T-helper 2 cell treated with Interferon-gamma antibody and Interleukin-4, amounts not matched to agents 5 μg/mL and 100 μg/mL, for 36 hours (primary cell): ENCODE measurements at regions not wholly inside any gene's neighbourhood (a gene's known extent, or its start where the extent isn't known, plus 50 kb on each side); places are given as distances from the start of the nearest gene placed in this dataset.

Experiments
- DNase-seq: peaks from one replicate; pipeline ENCODE4 v3.0.0; 2021; ENCODE audit warnings: low spot score
- H3K27ac Mint-ChIP-seq: one replicate; pipeline ENCODE4 v1.8.0; 2021; ENCODE audit warnings: mild to moderate bottlenecking, mixed read lengths
- H3K27me3 Mint-ChIP-seq: one replicate; pipeline ENCODE4 v1.8.0; 2021; ENCODE audit warnings: low read depth, mixed read lengths
- H3K36me3 Mint-ChIP-seq: one replicate; pipeline ENCODE4 v1.8.0; 2021; ENCODE audit warnings: low read depth, mixed read lengths
- H3K4me1 Mint-ChIP-seq: one replicate; pipeline ENCODE4 v1.8.0; 2021; ENCODE audit warnings: low read depth, mixed read lengths
- H3K4me3 Mint-ChIP-seq: one replicate; pipeline ENCODE4 v1.8.0; 2022; ENCODE audit warnings: mild to moderate bottlenecking, moderate library complexity, mixed read lengths
- H3K9me3 Mint-ChIP-seq: one replicate; pipeline ENCODE4 v1.8.0; 2021; ENCODE audit warnings: mixed read lengths

- no peak overlapping the region for H3K4me3 Mint-ChIP-seq
- H3K27me3 Mint-ChIP-seq, result no peaks in the 10 kb centered on the region
- H3K9me3 Mint-ChIP-seq, result no peaks in the 10 kb centered on the region
- H3K36me3 Mint-ChIP-seq, result no peaks in the 10 kb centered on the region
- DNase-seq, result no peak
- H3K4me1 Mint-ChIP-seq, result no peaks in the 10 kb centered on the region
- no peak overlapping the region for H3K27ac Mint-ChIP-seq
Measured at GRCh38 chr10:129236274-129236691, 230.8 kb upstream of the MGMT start.

- no peak for DNase-seq
- no peaks in the 10 kb centered on the region for H3K4me1 Mint-ChIP-seq
- H3K27me3 Mint-ChIP-seq, result no peaks in the 10 kb centered on the region
- H3K9me3 Mint-ChIP-seq, result no peaks in the 10 kb centered on the region
- no peaks in the 10 kb centered on the region for H3K36me3 Mint-ChIP-seq
- H3K27ac Mint-ChIP-seq, result no peak overlapping the region
- no peak overlapping the region for H3K4me3 Mint-ChIP-seq
Measured at GRCh38 chr10:129241461-129241860, 225.6 kb upstream of the MGMT start.

GRCh38 chr10:129244298-129244697 lies 222.7 kb upstream of the MGMT start:
- Mint-ChIP-seq H3K4me3 (no peak overlapping the region), H3K27me3 (peaks cover 3% of the 10 kb centered on the region)

GRCh38 chr10:129244757-129245156 lies 222.3 kb upstream of the MGMT start:
- H3K36me3 Mint-ChIP-seq, result no peaks in the 10 kb centered on the region
- H3K9me3 Mint-ChIP-seq, result no peaks in the 10 kb centered on the region
- H3K27me3 Mint-ChIP-seq, result peaks cover 3% of the 10 kb centered on the region
- no peaks in the 10 kb centered on the region for H3K4me1 Mint-ChIP-seq
- no peak for DNase-seq
- no peak overlapping the region for H3K27ac Mint-ChIP-seq
- H3K4me3 Mint-ChIP-seq, result no peak overlapping the region

More at GRCh38 chr10:129244298-129244697, 222.7 kb upstream of the MGMT start:
- H3K27ac Mint-ChIP-seq, result no peak overlapping the region
- H3K4me1 Mint-ChIP-seq, result no peaks in the 10 kb centered on the region
- no peak for DNase-seq
- no peaks in the 10 kb centered on the region for H3K36me3 Mint-ChIP-seq
- no peaks in the 10 kb centered on the region for H3K9me3 Mint-ChIP-seq

- no peak for DNase-seq
- Mint-ChIP-seq H3K27ac (no peak overlapping the region), H3K36me3 (no peaks in the 10 kb centered on the region), H3K4me3 (no peak overlapping the region), H3K4me1 (no peaks in the 10 kb centered on the region), H3K9me3 (no peaks in the 10 kb centered on the region), H3K27me3 (no peaks in the 10 kb centered on the region)
Measured at GRCh38 chr10:129253161-129253864, 213.7 kb upstream of the MGMT start.

GRCh38 chr10:129253865-129254179 lies 213.2 kb upstream of the MGMT start:
- Mint-ChIP-seq H3K9me3 (no peaks in the 10 kb centered on the region), H3K27ac (no peak overlapping the region), H3K4me3 (no peak overlapping the region), H3K27me3 (no peaks in the 10 kb centered on the region), H3K4me1 (no peaks in the 10 kb centered on the region), H3K36me3 (no peaks in the 10 kb centered on the region)
- no peak for DNase-seq

GRCh38 chr10:129258283-129258923 lies 208.6 kb upstream of the MGMT start:
- DNase-seq, result no peak
- Mint-ChIP-seq H3K4me1 (no peaks in the 10 kb centered on the region), H3K27me3 (no peaks in the 10 kb centered on the region), H3K27ac (no peak overlapping the region), H3K9me3 (no peaks in the 10 kb centered on the region), H3K36me3 (no peaks in the 10 kb centered on the region), H3K4me3 (no peak overlapping the region)

- no peaks in the 10 kb centered on the region for H3K4me1 Mint-ChIP-seq
- DNase-seq, result no peak
- H3K4me3 Mint-ChIP-seq, result no peak overlapping the region
- H3K27ac Mint-ChIP-seq, result no peak overlapping the region
- no peaks in the 10 kb centered on the region for H3K27me3 Mint-ChIP-seq
- no peaks in the 10 kb centered on the region for H3K9me3 Mint-ChIP-seq
- no peaks in the 10 kb centered on the region for H3K36me3 Mint-ChIP-seq
Measured at GRCh38 chr10:129259128-129259815, 207.8 kb upstream of the MGMT start.

- no peaks in the 10 kb centered on the region for H3K36me3 Mint-ChIP-seq
- H3K9me3 Mint-ChIP-seq, result no peaks in the 10 kb centered on the region
- H3K27me3 Mint-ChIP-seq, result peaks cover 4% of the 10 kb centered on the region
- H3K4me1 Mint-ChIP-seq, result no peaks in the 10 kb centered on the region
- no peak overlapping the region for H3K4me3 Mint-ChIP-seq
- H3K27ac Mint-ChIP-seq, result no peak overlapping the region
- DNase-seq, result no peak
Measured at GRCh38 chr10:129272176-129272575, 194.9 kb upstream of the MGMT start.

GRCh38 chr10:129272866-129273650 lies 194.0 kb upstream of the MGMT start:
- Mint-ChIP-seq H3K4me3 (no peak overlapping the region), H3K27me3 (peaks cover 1% of the 10 kb centered on the region), H3K9me3 (no peaks in the 10 kb centered on the region), H3K36me3 (no peaks in the 10 kb centered on the region), H3K27ac (no peak overlapping the region), H3K4me1 (no peaks in the 10 kb centered on the region)
- DNase-seq, result no peak

GRCh38 chr10:129273860-129274259 lies 193.2 kb upstream of the MGMT start:
- H3K27me3 Mint-ChIP-seq, result no peaks in the 10 kb centered on the region
- H3K36me3 Mint-ChIP-seq, result no peaks in the 10 kb centered on the region
- H3K9me3 Mint-ChIP-seq, result no peaks in the 10 kb centered on the region
- H3K27ac Mint-ChIP-seq, result no peak overlapping the region
- no peak for DNase-seq
- H3K4me1 Mint-ChIP-seq, result no peaks in the 10 kb centered on the region
- H3K4me3 Mint-ChIP-seq, result no peak overlapping the region

GRCh38 chr10:129274748-129275474 lies 192.1 kb upstream of the MGMT start:
- Mint-ChIP-seq H3K4me1 (no peaks in the 10 kb centered on the region), H3K4me3 (no peak overlapping the region), H3K27me3 (no peaks in the 10 kb centered on the region), H3K9me3 (no peaks in the 10 kb centered on the region), H3K27ac (no peak overlapping the region), H3K36me3 (no peaks in the 10 kb centered on the region)
- no peak for DNase-seq

- Mint-ChIP-seq H3K27ac (no peak overlapping the region), H3K27me3 (peaks cover 3% of the 10 kb centered on the region), H3K9me3 (no peaks in the 10 kb centered on the region), H3K4me1 (no peaks in the 10 kb centered on the region), H3K4me3 (no peak overlapping the region), H3K36me3 (no peaks in the 10 kb centered on the region)
- DNase-seq, result no peak
Measured at GRCh38 chr10:129275886-129276285, 191.2 kb upstream of the MGMT start.
